Activated CD4-positive, CD25-positive, alpha-beta regulatory T cell (primary cell): ENCODE measurements at regions not wholly inside any gene's neighbourhood (a gene's known extent, or its start where the extent isn't known, plus 50 kb on each side); places are given as distances from the start of the nearest gene placed in this dataset.

ENCODE experiments used
- DNase-seq, 4 experiments: peaks; one replicate each; lab custom pipeline; 2025; lab: John Stamatoyannopoulos, UW

DNA sequence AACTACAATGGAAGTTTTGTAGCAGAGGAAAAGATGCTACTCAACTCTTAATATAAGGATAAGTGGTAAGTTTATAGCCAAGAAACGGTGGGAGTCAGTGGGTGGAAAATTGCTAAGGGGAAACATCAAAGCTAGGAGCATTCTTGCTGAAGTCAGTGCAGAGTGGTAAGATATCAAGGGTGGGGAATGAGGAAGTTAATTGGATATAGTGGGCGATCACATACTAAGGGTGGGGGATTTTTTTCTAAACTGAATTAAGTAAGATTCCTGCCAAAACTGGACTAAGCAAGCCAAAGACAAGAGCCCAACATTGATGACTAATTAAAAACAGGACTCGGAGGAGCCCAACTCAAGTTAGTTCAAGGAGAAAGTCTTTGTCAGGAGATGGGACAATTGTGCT, 525.4 kb downstream of the CCDC85A start:
- no peak for DNase-seq

DNA sequence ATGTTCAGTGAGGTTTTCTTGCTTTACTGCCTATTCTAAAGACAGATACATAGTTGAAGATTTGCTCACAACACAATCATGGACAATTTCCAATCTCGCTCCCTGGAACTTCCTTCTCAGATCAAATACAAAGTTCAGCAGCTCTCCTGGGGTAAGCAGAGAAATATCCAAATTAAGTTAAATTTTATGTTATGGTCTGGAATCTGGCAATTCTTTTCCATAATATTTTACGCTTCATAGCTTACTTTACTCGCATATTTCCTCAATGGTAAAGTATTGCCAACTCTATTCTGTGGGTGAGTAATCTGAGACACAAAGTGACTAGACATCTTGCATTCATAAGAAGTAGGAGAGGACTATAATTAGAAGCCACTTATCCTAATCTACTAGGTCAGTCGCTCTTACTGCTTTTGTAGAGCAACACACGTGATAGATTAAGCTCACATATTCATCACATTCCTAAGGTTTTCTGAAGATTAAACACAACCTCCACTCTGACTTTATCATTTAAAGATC, 529.4 kb downstream of the CCDC85A start:
- no peak for DNase-seq

- DNase-seq: no peak
Measured at GRCh38 chr2:56713978-56714377, 530.2 kb downstream of the CCDC85A start.

DNA sequence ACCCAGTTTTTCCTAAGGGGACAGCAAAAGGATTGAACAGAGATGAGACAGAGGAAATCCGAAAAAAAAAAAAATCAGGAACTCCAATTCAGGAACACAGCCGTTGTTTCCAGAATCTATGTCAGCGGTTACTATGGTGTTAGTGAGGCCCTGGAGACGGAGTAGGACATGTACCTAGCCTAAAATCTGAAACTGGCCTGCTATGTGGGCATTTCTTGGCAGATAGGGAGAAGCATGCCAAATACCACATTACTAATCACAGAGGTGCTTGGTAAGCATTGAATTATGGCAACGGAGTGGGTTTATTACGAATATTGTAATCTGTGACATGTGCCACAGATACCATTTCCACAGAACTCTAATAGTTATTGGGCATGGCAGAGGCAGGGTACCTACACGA, 530.6 kb downstream of the CCDC85A start:
- no peak for DNase-seq

DNA sequence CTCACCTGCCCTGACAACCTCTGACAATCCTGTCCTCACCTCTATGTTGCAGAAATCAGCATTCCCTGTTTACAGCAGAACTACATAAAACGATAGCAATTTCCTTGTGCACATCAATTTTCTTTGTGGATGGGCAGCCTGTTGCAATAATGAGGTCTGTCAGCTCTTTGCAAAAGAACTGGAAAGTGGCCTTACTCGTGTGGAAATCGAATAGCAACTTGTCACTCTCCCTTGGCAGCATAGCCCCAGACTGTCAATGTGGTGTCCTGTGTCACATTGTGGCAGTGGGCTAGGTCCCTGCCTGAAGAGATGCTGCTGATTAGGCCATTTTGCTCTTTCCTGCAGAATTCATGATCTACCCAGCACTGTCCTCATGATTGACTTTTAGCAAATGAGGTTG, 531.9 kb downstream of the CCDC85A start:
- DNase-seq: no peak

DNA sequence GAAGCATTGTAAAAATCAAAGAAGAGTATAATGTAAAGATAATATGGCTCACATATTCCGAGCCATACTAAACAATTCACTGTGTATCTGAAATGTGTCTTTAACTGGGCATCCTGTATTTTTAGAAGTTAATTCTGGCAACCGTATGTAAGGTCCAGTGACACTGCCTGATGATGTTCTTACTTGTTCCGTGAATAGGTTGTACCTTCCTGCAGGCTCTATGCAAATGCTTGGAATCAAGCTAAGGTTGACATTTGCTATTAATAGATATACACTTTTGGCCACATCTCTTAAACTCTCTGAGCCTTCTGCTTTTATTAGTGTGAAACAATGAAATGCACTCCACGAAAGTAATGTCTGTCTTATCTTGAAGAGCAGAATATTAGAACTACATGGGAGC, 534.6 kb downstream of the CCDC85A start:
- DNase-seq: no peak

DNA sequence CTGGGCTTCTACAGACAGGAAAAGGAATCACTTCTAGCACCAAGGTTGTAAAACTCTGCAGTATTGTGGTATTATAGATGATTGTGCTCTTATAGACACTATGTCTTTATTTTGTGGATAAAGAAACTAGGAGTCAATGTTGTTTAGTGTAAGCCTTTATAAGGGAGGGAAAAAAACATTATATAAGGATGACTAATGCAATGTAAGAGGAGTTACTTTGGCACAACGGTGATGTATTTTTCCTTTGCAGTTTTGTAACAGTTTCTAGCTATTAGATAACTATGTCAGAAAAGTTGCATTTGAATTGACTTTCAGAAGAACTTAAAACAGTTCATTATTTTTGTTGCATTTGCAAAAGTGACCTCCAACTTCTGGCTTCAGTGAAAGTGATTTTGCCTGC, 545.4 kb downstream of the CCDC85A start:
- DNase-seq: no peak

GRCh38 chr2:56732946-56733345, 549.2 kb downstream of the CCDC85A start:
- no peak for DNase-seq

- no peak for DNase-seq
Measured at GRCh38 chr2:56739413-56739812, 555.6 kb downstream of the CCDC85A start.

DNA sequence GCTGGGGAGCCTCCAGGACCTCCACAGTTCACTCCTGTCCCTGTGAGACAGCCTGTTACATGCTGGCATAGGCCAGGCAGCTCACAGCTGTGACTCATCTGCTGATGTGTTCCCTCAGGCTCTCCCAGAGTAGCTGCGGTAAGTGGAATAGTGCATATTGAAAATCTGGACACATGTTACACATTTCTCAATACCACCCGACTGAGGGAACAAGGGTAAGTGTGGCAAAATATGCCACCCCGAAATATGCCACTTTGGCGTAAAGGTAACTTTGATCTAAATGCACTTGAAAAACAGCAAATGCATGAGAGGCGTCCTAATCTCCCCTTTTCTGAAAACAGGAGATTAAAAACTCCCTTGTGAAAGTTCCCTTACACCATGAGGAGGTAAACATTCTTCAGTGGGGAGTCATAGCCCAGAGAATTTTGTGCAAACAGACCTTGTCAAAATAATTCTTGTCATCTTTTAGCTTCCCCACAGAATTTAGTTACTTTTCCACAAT, 557.9 kb downstream of the CCDC85A start:
- no peak for DNase-seq

DNA sequence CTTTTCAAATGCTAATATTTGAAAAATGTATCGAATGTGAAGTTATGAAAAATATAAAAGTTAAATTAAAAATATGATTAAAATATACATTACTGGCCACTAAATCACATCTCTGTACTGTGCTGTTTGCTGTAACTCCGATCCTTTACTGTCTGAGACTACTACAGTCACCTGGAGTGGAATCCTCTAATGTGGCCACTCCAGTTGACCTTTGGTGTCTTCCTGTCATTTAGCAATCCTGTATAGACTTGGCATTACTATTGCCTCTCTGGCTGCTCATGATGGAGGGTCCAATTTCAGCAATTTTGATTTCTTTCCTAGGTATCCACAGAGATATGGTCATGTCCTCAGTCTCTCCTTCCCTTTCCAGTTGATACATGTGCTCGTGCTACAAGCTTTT, 560.0 kb downstream of the CCDC85A start:
- DNase-seq: no peak

DNA sequence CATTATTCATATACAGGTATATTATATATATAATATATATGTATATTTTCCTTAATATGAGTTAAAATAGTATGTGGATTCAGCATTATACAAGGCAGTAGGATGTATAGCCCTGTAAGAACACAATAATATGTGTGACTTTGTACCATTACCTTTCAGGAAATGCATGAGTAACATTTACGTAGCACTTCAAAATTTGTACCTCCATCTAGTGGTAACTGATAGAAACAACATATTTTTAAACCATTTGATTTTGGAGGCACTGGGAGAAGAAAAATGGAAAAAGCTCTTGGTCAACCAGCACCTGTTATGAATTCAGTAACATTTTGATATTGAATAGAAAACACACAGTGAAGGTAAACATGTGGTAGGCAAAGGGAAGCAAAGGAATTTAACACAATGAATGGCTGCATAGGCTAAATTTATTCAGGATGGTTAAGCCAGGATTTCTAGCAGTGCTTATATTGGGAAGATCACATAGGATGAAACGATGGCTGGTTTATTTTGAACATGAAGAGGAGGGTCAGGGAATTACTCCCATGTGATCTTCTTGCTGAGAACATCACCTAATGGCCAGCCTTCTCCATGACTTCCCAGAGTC, 565.5 kb downstream of the CCDC85A start:
- no peak for DNase-seq

DNA sequence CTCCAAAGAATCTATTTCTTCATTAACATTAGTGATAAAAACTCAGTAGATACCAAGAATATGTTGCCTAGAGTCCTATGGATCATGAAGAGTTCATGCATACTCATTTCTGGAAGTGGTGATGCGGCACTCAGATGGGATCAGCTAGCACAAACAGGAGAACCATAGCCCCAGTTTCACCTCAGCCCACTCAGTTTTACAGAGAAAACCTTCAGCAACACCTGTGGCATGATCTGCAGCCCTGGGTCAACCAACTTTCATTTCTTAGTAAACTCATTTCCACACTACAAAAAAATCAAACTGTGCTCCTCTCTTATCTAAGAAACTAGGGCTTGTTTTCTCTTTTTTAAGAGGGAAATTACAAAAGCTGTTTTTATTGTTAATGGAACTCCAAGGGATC, 569.4 kb downstream of the CCDC85A start:
- no peak for DNase-seq

- DNase-seq: no peak
Measured at GRCh38 chr2:56754066-56754615, 570.4 kb downstream of the CCDC85A start.

DNA sequence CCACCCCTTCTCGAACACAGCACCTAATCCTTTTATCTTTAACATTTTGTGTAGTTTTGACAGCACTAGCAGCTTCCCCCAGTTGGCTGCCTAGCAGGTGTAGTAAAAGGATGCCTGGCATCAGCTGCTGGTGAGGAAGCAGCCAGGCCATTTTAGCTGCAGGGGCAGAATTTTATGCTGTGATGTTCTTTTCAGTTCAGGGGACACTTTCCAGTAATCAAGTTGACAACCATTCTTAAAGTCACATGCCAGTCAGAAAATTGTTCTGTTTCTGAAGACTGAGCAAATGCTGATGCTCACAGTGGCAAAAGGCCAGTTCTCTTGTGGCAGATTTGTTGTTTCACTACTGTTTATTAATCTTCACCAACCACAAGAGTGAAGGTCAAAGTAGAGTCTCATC, 570.8 kb downstream of the CCDC85A start:
- no peak for DNase-seq

DNA sequence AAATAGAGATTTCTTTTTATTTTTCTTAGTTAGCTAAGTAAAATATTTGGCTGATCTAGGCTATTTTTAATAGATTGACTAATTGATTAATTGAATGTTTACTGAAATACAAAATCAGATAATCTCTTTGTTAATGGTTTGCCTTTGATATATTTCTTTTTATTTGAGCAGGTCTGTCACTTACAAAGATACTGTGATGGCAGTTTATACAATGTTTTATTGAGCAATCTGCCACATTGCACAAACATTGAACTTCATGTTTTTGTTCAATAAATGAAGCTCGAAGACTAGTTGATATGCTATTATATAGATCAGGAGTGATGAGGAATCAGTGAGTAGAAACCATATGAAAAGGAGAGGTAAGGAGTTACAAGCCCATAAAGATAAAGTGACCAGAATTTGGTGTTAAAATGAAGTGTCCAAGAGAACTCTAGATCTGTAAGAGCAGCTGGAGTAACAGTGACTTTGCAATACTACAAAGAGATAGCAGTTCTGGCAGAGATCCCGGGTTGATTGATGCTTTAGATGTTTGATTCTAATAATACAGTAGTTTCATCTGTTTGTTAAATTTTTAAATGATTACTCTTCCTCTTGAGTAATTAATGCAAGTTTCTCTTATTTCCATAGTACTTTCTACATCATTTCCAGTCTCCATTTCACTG, 574.2 kb downstream of the CCDC85A start:
- DNase-seq: no peak

DNA sequence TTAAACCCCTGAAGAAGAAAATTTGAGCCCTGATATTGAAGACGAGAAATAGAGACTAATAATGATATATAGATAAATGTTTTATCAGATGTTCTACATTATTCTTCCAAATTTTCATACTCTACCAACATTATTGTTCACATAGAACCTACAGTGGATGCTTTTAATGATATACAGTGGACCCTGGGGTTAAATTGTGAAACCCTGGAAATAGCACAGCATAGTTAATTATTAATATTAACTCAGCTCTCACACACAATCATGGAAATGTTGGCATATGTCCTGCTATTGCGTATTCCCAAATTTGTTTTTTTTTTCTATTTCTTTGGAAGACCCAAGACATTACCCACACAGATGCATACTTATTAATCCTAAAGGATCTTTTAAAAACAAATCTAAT, 579.9 kb downstream of the CCDC85A start:
- DNase-seq: no peak

DNA sequence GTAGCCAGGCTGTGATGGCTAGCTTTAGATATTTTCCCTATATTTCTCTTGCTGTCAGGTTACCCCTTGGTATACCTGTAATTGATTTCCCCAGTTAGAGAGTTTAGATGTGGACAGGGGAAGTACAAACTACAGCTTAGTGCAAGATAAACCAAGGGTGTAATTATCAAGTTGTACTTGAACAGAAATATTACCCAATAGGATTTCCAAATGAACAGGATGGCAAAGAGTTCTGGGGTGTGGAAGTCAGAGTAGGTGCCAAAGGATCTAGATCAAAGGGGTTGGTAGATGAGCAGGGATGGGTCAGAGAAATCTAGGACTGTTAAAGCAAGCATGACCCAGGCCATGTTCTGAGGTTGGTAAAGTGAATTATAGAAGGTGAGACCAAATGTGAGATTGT, 585.2 kb downstream of the CCDC85A start:
- no peak for DNase-seq

DNA sequence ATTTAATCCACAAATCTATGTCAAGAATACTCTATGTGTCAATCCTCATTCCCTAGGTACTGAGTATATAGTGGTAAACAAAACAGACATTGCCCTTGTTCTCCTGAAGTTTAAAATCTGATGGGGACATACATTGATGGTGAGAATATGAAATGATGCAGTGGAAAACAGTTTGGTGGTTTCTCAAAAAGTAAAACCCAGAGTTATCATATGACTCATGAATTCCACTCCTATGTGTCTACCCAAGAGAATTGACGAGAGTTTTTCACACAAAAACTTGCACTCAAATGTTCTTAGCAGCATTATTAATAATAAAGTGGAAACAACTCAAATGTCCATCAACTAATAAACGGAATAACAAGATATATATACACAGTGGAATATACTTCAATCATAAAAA, 586.7 kb downstream of the CCDC85A start:
- DNase-seq: no peak

DNA sequence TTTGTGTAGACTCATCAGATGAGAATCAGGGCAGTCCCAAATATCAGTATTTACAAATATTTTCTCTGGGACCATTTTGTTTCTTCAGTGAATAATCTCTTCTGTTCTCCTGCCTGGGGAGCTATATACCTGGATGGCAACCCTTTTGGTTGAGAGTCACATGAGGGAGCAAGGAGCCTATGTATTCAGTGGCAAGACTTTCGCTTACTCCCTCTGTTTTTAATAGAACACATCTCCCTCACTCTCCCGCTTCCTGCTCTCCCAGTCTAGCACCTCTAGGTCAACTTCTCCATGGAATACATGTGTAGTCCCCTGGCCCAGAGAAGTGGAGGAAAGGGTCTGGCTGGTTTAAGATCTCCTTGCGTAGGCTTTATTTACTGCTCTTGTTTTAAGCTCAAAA, 600.3 kb downstream of the CCDC85A start:
- DNase-seq: no peak

- DNase-seq: no peak
Measured at GRCh38 chr2:56801214-56801613, 617.4 kb downstream of the CCDC85A start.

- no peak for DNase-seq
Measured at GRCh38 chr2:56801770-56802169, 618.0 kb downstream of the CCDC85A start.

DNA sequence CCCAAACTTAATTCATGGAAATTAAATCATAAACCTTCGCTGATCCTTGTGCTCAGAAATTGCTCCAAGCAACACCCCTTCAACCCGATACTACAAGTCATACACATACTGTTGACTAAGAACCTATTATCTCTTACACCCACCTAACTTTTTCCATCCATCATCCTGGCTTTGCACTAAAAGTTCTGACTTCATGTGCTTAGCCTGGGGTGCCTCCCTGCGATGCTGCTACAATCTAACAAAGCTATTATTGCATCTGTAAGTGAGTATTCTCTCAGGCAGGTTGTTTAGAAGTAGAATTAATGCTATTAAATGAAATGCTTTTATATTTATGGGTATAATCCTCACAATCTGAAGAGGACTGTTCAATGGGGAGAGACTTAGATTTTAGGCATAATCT, 619.8 kb downstream of the CCDC85A start:
- DNase-seq: no peak

GRCh38 chr2:56806924-56807323, 623.1 kb downstream of the CCDC85A start:
- DNase-seq: no peak
